WTC11 (cell line): ENCODE measurements at regions not wholly inside any gene's neighbourhood (a gene's known extent, or its start where the extent isn't known, plus 50 kb on each side); places are given as distances from the start of the nearest gene placed in this dataset.

Experiments
- ATAC-seq: fragments of 200-7000 bp; cut with Tn5 transposase; 2 replicates; pipeline ENCODE4 v1.10.0; 2021; ENCODE audit warnings: mild to moderate bottlenecking, moderate library complexity
- CTCF ChIA-PET: fragments of 300-600 bp; sonication (Branson Sonifier 250); formaldehyde crosslinking; loops from one replicate; lab custom pipeline; 2021; ENCODE audit warnings: antibody characterized with exemption; lab: Charles Lee
- POLR2A ChIA-PET: fragments of 350-600 bp; sonication (Branson Sonifier 250); formaldehyde crosslinking; loops from one replicate; lab custom pipeline; 2021; ENCODE audit warnings: antibody characterized with exemption; lab: Charles Lee
- DNase-seq: peaks from one replicate; pipeline ENCODE4 v3.0.0; 2021; ENCODE audit warnings: low spot score
- H3K27ac Mint-ChIP-seq: 2 replicates; pipeline ENCODE4 v1.8.0; 2021; ENCODE audit warnings: mixed read lengths
- H3K27me3 Mint-ChIP-seq: 2 replicates; pipeline ENCODE4 v1.8.0; 2021; ENCODE audit warnings: low read depth, mild to moderate bottlenecking, moderate library complexity, mixed read lengths
- H3K36me3 Mint-ChIP-seq: 2 replicates; pipeline ENCODE4 v1.8.0; 2021; ENCODE audit warnings: mixed read lengths
- H3K4me1 Mint-ChIP-seq: 2 replicates; pipeline ENCODE4 v1.8.0; 2022; ENCODE audit warnings: mixed read lengths
- H3K4me3 Mint-ChIP-seq: 2 replicates; pipeline ENCODE4 v1.8.0; 2021; ENCODE audit warnings: mild to moderate bottlenecking, moderate library complexity, mixed read lengths
- H3K9me3 Mint-ChIP-seq: 2 replicates; pipeline ENCODE4 v1.8.0; 2021; ENCODE audit warnings: mixed read lengths
- ATF1 ChIP-seq: sonication (generic); formaldehyde crosslinking; IDR thresholded peaks from 2 replicates; pipeline ENCODE4 v1.8.1; 2023; ENCODE audit warnings: mild to moderate bottlenecking, moderate library complexity, missing genetic modification reagents
- CREM ChIP-seq: sonication (generic); formaldehyde crosslinking; IDR thresholded peaks from 2 replicates; pipeline ENCODE4 v1.8.1; 2022; ENCODE audit warnings: mild to moderate bottlenecking, missing genetic modification reagents, moderate library complexity
- FOXJ3 ChIP-seq: sonication (generic); formaldehyde crosslinking; IDR thresholded peaks from 2 replicates; pipeline ENCODE4 v1.9.0; 2021; ENCODE audit warnings: missing genetic modification reagents, mild to moderate bottlenecking, borderline replicate concordance
- IRF2 ChIP-seq: sonication (generic); formaldehyde crosslinking; IDR thresholded peaks from 2 replicates; pipeline ENCODE4 v1.8.0; 2022; ENCODE audit warnings: low read depth, missing genetic modification reagents, borderline replicate concordance
- NFE2L1 ChIP-seq: sonication (generic); formaldehyde crosslinking; IDR thresholded peaks from 2 replicates; pipeline ENCODE4 v1.8.1; 2023; ENCODE audit warnings: missing genetic modification reagents
- ZNF121 ChIP-seq: sonication (generic); formaldehyde crosslinking; IDR thresholded peaks from 2 replicates; pipeline ENCODE4 v1.8.0; 2023; ENCODE audit warnings: missing genetic modification reagents
- ZNF396 ChIP-seq: fragments of 250-450 bp; sonication (Bioruptor Pico); IDR thresholded peaks from 2 replicates; pipeline ENCODE4 v1.8.0; 2021; ENCODE audit warnings: mild to moderate bottlenecking, moderate library complexity, borderline replicate concordance
- ZNF416 ChIP-seq: fragments of 250-450 bp; sonication (Bioruptor Pico); IDR thresholded peaks from 2 replicates; pipeline ENCODE4 v1.9.0; 2021; ENCODE audit warnings: mild to moderate bottlenecking, inconsistent platforms
- TF ChIP-seq, protein P1 (sequence below): fragments of 200-600 bp; IDR thresholded peaks from 2 replicates; pipeline ENCODE4 v1.8.0; 2022; ENCODE audit warnings: antibody characterized with exemption
- TF ChIP-seq, protein P2 (sequence below): sonication (generic); formaldehyde crosslinking; IDR thresholded peaks from 2 replicates; pipeline ENCODE4 v1.8.0; 2022; ENCODE audit warnings: mild to moderate bottlenecking, missing genetic modification reagents
- TF ChIP-seq, protein P3 (sequence below): sonication (generic); formaldehyde crosslinking; IDR thresholded peaks from 2 replicates; pipeline ENCODE4 v1.8.0; 2023; ENCODE audit warnings: mild to moderate bottlenecking, missing genetic modification reagents
- TF ChIP-seq, protein P4 (sequence below): sonication (generic); formaldehyde crosslinking; IDR thresholded peaks from 2 replicates; pipeline ENCODE4 v1.8.1; 2023; ENCODE audit warnings: mild to moderate bottlenecking, missing genetic modification reagents, moderate library complexity
- TF ChIP-seq, protein P5 (sequence below): sonication (generic); formaldehyde crosslinking; IDR thresholded peaks from 2 replicates; pipeline ENCODE4 v1.8.1; 2022; ENCODE audit warnings: mild to moderate bottlenecking, missing genetic modification reagents, moderate library complexity, borderline replicate concordance
- TF ChIP-seq, protein P6 (sequence below): fragments of 250-450 bp; sonication (Bioruptor Pico); IDR thresholded peaks from 2 replicates; pipeline ENCODE4 v1.8.0; 2021; ENCODE audit warnings: mild to moderate bottlenecking
- TF ChIP-seq, protein P7 (sequence below): sonication (generic); formaldehyde crosslinking; IDR thresholded peaks from 2 replicates; pipeline ENCODE4 v1.8.0; 2022; ENCODE audit warnings: mild to moderate bottlenecking, missing genetic modification reagents

DNA sequence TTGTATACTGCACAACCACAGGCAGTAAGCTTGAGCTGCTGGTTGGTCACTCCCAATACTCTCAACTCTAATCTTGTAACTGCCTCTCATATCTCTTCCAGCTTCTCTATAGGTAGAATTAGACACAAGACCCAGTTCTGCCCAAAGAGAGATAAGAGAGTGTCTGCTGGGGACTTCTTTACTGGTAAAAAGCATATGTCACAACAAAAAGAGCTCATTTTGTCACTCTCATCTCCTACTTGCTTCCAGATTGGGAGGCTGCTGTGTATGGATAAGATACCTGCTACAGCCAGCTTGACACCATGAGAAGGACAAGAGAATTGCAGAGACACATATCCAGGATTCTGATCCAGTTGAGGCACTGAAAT, 165.2 kb downstream of the PTH2R start:
- Mint-ChIP-seq H3K27me3 (no peaks in the 10 kb centered on the region; the same call in 1 of the 2 replicates), H3K9me3 (peaks cover 5% of the 10 kb centered on the region), H3K36me3 (no peaks in the 10 kb centered on the region), H3K27ac (no peak overlapping the region), H3K4me1 (peaks cover 10% of the 10 kb centered on the region), H3K4me3 (no peak overlapping the region)
- TF ChIP-seq, protein P1, sequence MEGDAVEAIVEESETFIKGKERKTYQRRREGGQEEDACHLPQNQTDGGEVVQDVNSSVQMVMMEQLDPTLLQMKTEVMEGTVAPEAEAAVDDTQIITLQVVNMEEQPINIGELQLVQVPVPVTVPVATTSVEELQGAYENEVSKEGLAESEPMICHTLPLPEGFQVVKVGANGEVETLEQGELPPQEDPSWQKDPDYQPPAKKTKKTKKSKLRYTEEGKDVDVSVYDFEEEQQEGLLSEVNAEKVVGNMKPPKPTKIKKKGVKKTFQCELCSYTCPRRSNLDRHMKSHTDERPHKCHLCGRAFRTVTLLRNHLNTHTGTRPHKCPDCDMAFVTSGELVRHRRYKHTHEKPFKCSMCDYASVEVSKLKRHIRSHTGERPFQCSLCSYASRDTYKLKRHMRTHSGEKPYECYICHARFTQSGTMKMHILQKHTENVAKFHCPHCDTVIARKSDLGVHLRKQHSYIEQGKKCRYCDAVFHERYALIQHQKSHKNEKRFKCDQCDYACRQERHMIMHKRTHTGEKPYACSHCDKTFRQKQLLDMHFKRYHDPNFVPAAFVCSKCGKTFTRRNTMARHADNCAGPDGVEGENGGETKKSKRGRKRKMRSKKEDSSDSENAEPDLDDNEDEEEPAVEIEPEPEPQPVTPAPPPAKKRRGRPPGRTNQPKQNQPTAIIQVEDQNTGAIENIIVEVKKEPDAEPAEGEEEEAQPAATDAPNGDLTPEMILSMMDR, result no peak
- TF ChIP-seq IRF2, result no peak
- TF ChIP-seq ZNF396 (CRISPR knock-in tag), result no peak
- no peak for TF ChIP-seq ZNF416 (CRISPR knock-in tag)
- no peak for TF ChIP-seq CREM (CRISPR knock-in tag)
- TF ChIP-seq, protein P2, sequence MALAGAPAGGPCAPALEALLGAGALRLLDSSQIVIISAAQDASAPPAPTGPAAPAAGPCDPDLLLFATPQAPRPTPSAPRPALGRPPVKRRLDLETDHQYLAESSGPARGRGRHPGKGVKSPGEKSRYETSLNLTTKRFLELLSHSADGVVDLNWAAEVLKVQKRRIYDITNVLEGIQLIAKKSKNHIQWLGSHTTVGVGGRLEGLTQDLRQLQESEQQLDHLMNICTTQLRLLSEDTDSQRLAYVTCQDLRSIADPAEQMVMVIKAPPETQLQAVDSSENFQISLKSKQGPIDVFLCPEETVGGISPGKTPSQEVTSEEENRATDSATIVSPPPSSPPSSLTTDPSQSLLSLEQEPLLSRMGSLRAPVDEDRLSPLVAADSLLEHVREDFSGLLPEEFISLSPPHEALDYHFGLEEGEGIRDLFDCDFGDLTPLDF, result no peak
- no peak for TF ChIP-seq ATF1 (CRISPR knock-in tag)
- TF ChIP-seq, protein P3, sequence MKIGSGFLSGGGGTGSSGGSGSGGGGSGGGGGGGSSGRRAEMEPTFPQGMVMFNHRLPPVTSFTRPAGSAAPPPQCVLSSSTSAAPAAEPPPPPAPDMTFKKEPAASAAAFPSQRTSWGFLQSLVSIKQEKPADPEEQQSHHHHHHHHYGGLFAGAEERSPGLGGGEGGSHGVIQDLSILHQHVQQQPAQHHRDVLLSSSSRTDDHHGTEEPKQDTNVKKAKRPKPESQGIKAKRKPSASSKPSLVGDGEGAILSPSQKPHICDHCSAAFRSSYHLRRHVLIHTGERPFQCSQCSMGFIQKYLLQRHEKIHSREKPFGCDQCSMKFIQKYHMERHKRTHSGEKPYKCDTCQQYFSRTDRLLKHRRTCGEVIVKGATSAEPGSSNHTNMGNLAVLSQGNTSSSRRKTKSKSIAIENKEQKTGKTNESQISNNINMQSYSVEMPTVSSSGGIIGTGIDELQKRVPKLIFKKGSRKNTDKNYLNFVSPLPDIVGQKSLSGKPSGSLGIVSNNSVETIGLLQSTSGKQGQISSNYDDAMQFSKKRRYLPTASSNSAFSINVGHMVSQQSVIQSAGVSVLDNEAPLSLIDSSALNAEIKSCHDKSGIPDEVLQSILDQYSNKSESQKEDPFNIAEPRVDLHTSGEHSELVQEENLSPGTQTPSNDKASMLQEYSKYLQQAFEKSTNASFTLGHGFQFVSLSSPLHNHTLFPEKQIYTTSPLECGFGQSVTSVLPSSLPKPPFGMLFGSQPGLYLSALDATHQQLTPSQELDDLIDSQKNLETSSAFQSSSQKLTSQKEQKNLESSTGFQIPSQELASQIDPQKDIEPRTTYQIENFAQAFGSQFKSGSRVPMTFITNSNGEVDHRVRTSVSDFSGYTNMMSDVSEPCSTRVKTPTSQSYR, result no peak
- TF ChIP-seq, protein P4, sequence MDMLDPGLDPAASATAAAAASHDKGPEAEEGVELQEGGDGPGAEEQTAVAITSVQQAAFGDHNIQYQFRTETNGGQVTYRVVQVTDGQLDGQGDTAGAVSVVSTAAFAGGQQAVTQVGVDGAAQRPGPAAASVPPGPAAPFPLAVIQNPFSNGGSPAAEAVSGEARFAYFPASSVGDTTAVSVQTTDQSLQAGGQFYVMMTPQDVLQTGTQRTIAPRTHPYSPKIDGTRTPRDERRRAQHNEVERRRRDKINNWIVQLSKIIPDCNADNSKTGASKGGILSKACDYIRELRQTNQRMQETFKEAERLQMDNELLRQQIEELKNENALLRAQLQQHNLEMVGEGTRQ (CRISPR knock-in tag), result no peak
- DNase-seq, result no peak
- no peak for ATAC-seq
- POLR2A ChIA-PET, result no interaction called here
- CTCF ChIA-PET, result interaction anchor here (0.9 kb wide), 1 partner anchor 164 kb away, joined by 3 read pairs; no protein-coding TSS in a partner anchor

DNA sequence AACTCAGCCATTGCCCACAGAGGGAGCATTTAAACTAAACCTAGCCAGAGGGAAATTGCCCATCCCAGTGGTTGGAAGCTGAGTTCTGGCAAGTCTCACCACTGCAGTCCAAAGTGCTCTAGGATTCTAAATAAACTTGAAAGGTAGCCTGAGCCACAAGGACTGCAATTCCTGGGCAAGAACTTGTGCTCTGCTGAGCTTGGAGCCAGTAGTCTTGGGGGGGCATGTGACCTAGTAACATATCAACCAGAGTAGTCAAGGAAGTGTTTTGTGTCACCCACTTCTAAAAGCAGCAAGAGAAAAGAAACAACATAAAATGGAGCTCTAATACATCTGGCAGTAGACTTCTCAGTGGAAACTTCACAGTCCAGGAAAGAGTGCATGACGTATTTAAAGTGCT, 167.0 kb downstream of the PTH2R start:
- POLR2A ChIA-PET, result no interaction called here
- peaks cover 10% of the 10 kb centered on the region for H3K4me1 Mint-ChIP-seq
- no peak for TF ChIP-seq NFE2L1 (CRISPR knock-in tag)

DNA sequence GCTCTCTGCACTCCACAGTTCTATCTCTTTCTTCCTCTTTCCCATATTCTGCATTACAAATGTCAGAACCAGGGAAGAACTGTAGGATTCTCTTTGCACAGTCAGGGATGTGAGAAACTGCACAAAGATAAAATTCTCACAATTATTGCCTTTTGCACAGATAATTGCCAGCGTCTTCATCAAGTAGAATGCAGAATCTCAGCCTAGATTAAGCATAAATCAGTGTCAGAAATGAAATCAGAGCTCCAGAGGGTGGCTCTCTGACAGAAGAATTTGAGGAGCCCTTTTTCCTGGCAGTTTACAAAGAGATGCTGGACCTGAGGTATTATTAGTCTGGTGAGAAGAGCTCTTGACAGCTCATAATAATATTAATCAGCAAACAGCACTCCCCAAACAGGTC, 173.1 kb downstream of the PTH2R start:
- no peak for TF ChIP-seq ZNF121 (CRISPR knock-in tag)
- TF ChIP-seq, protein P5, sequence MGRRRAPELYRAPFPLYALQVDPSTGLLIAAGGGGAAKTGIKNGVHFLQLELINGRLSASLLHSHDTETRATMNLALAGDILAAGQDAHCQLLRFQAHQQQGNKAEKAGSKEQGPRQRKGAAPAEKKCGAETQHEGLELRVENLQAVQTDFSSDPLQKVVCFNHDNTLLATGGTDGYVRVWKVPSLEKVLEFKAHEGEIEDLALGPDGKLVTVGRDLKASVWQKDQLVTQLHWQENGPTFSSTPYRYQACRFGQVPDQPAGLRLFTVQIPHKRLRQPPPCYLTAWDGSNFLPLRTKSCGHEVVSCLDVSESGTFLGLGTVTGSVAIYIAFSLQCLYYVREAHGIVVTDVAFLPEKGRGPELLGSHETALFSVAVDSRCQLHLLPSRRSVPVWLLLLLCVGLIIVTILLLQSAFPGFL (CRISPR knock-in tag), result no peak
- TF ChIP-seq, protein P6, sequence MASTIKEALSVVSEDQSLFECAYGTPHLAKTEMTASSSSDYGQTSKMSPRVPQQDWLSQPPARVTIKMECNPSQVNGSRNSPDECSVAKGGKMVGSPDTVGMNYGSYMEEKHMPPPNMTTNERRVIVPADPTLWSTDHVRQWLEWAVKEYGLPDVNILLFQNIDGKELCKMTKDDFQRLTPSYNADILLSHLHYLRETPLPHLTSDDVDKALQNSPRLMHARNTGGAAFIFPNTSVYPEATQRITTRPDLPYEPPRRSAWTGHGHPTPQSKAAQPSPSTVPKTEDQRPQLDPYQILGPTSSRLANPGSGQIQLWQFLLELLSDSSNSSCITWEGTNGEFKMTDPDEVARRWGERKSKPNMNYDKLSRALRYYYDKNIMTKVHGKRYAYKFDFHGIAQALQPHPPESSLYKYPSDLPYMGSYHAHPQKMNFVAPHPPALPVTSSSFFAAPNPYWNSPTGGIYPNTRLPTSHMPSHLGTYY (CRISPR knock-in tag), result no peak
- no peak for TF ChIP-seq FOXJ3
- TF ChIP-seq, protein P7, sequence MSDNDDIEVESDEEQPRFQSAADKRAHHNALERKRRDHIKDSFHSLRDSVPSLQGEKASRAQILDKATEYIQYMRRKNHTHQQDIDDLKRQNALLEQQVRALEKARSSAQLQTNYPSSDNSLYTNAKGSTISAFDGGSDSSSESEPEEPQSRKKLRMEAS (CRISPR knock-in tag), result no peak
- no peak for DNase-seq
- no peak for ATAC-seq
- ChIA-PET POLR2A (no interaction called here), CTCF (no interaction called here)
- H3K9me3 Mint-ChIP-seq, result peaks cover 23% of the 10 kb centered on the region
- no peak overlapping the region for H3K27ac Mint-ChIP-seq
- no peaks in the 10 kb centered on the region; the same call in 1 of the 2 replicates for H3K27me3 Mint-ChIP-seq
- H3K36me3 Mint-ChIP-seq, result no peaks in the 10 kb centered on the region
- H3K4me1 Mint-ChIP-seq, result peaks cover 4% of the 10 kb centered on the region
- no peak overlapping the region for H3K4me3 Mint-ChIP-seq

More for the DNA sequence above, 167.0 kb downstream of the PTH2R start:
- H3K27ac Mint-ChIP-seq, result no peak overlapping the region
- DNase-seq, result no peak
- H3K27me3 Mint-ChIP-seq, result no peaks in the 10 kb centered on the region; the same call in 1 of the 2 replicates
- peaks cover 22% of the 10 kb centered on the region for H3K9me3 Mint-ChIP-seq
- ATAC-seq, result peak; percentile 27; the same call in 1 of the 2 replicates
- no peaks in the 10 kb centered on the region for H3K36me3 Mint-ChIP-seq
- H3K4me3 Mint-ChIP-seq, result no peak overlapping the region
- CTCF ChIA-PET, result no interaction called here
